AG09309 (cell line): ENCODE measurements at regions not wholly inside any gene's neighbourhood (a gene's known extent, or its start where the extent isn't known, plus 50 kb on each side); places are given as distances from the start of the nearest gene placed in this dataset.

Experiments
- DNase-seq: peaks from one replicate; pipeline ENCODE4 v3.0.0-alpha.2; 2010; ENCODE audit warnings: low read depth
- H3K4me3 ChIP-seq: 2 replicates; pipeline ENCODE4 v1.5.1; 2011; ENCODE audit warnings: mild to moderate bottlenecking, low read depth, low read length, moderate library complexity; ENCODE audit not compliant: control insufficient read depth
- TF ChIP-seq, protein P1 (sequence below): IDR thresholded peaks from 2 replicates; pipeline ENCODE4 v1.5.1; 2011; ENCODE audit warnings: mild to moderate bottlenecking, low read depth, low read length, inconsistent platforms; ENCODE audit not compliant: insufficient read depth, control insufficient read depth; ENCODE audit errors: missing control alignments

- DNase-seq: peak; percentile 51
- TF ChIP-seq, protein P1, sequence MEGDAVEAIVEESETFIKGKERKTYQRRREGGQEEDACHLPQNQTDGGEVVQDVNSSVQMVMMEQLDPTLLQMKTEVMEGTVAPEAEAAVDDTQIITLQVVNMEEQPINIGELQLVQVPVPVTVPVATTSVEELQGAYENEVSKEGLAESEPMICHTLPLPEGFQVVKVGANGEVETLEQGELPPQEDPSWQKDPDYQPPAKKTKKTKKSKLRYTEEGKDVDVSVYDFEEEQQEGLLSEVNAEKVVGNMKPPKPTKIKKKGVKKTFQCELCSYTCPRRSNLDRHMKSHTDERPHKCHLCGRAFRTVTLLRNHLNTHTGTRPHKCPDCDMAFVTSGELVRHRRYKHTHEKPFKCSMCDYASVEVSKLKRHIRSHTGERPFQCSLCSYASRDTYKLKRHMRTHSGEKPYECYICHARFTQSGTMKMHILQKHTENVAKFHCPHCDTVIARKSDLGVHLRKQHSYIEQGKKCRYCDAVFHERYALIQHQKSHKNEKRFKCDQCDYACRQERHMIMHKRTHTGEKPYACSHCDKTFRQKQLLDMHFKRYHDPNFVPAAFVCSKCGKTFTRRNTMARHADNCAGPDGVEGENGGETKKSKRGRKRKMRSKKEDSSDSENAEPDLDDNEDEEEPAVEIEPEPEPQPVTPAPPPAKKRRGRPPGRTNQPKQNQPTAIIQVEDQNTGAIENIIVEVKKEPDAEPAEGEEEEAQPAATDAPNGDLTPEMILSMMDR: no peak
- H3K4me3 ChIP-seq: no peak overlapping the region
Observed at GRCh38 chr5:143495821-143496275, 92.4 kb upstream of the NR3C1 start.

DNA sequence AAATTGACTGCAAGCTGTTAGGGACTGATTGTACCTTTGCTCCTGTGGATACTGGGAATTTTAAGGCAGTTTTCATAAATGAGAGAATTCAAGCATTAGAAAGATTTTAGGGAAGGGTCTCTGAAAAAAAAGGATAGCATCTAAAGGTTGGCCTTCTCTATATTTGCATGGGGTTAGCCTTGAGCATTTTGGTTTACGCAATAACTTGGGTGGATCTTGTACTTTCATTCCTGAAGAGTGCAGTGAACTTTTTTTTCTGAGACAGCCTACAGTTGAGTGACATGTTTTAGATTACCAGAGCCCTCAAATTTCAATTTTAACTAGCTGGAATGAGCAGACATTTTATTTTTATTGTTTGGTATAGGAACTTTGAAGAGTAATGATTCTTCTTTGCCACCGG is 91.6 kb upstream of the NR3C1 start:
- no peak overlapping the region for H3K4me3 ChIP-seq
- DNase-seq: no peak
- TF ChIP-seq, protein P1: no peak

- H3K4me3 ChIP-seq: no peak overlapping the region
- TF ChIP-seq, protein P1: no peak
- DNase-seq: no peak
Observed at GRCh38 chr5:143494595-143494994, 91.1 kb upstream of the NR3C1 start.

DNA sequence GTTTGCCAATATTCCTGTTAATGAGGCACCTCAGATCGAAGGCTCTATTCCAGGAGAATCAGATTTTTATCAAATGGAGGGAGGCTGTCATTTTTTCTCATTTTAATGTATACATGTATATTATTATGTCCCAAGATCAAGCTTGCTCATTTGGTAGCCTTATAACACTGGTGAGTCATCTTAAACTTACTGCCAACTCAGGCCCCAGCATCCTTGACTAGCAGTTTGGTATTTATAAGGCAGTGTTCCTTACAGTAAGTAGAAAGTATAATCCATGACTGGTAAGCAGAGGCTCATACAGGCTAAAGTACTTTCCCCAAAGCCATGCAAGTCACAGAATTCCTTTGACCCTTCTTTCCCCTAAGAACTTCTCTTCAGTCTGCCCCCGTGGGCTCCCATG is 90.7 kb upstream of the NR3C1 start:
- TF ChIP-seq, protein P1: no peak
- no peak overlapping the region for H3K4me3 ChIP-seq
- peak; percentile 68 for DNase-seq

- DNase-seq: no peak
- H3K4me3 ChIP-seq: no peak overlapping the region
- TF ChIP-seq, protein P1: no peak
Observed at GRCh38 chr5:143492783-143493182, 89.3 kb upstream of the NR3C1 start.

DNA sequence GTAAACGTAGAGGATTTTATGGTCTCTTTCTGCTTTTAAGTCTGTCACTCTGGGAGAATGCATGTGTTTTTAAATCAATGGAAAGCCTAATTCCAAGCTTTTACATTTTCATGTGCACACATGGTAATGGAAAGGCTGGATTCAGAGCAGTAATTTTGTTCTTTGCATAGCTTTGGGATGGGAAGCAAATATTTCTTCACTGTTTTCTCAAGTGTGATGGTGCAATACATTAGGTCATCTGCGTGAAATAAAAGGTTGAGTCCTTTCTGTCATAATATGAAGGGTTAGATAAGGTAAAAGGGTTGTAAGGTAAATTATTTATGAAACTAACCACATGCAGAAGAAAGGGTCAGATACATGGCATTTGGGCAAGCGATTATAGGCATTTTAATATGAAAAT is 88.2 kb upstream of the NR3C1 start:
- H3K4me3 ChIP-seq: no peak overlapping the region
- no peak for DNase-seq
- TF ChIP-seq, protein P1: no peak

DNA sequence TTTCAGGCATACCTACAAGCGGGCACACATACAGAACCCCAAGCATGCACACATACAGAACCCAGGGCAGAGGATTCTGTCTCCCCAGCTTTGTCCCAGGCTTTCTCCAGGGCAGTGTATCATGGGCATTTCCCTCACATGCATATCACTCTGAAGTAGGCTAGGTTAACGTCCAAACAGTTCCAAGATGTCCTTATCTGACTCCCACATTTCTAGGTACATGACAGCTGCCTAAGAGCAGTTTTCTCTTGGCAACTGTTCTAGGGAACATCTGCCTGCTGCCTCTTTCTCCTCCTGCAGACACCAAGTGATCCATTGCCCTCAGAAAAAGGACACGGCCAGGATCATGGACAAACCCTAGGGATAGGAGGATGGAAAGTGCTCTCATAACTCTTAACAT is 84.9 kb upstream of the NR3C1 start:
- DNase-seq: no peak
- TF ChIP-seq, protein P1: no peak
- no peak overlapping the region for H3K4me3 ChIP-seq
